WI38 (cell line): ENCODE measurements at regions not wholly inside any gene's neighbourhood (a gene's known extent, or its start where the extent isn't known, plus 50 kb on each side); places are given as distances from the start of the nearest gene placed in this dataset.

Source experiments
- H3K4me3 ChIP-seq: 2 replicates; pipeline ENCODE4 v1.5.1; 2011; ENCODE audit warnings: low read depth, mild to moderate bottlenecking, control low read depth, low read length
- CTCF ChIP-seq: IDR thresholded peaks from 2 replicates; pipeline ENCODE4 v1.5.1; 2012; ENCODE audit warnings: low read depth, mild to moderate bottlenecking, control low read depth, low read length

DNA sequence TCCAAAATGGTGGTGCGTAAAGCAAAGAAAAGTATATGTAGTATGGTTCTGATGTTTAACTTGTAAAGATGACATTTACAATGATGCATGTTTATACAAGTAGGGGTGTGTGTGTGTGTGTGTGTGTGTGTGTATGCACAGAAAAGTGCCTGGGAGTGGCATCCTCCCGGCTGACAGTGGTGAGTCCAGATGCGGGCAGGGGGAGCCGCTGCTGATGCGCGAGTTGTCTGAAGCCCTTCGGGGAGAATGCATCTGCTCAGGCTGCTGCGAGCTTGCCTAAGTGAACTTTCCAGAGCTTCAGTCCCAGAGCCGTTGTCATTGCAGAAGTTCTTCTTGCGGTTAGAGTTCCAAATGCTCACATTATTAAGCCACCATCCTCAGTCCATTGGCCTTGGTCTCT is 429.7 kb upstream of the HS6ST1 start:
- no peak for TF ChIP-seq CTCF
- no peak overlapping the region for H3K4me3 ChIP-seq

DNA sequence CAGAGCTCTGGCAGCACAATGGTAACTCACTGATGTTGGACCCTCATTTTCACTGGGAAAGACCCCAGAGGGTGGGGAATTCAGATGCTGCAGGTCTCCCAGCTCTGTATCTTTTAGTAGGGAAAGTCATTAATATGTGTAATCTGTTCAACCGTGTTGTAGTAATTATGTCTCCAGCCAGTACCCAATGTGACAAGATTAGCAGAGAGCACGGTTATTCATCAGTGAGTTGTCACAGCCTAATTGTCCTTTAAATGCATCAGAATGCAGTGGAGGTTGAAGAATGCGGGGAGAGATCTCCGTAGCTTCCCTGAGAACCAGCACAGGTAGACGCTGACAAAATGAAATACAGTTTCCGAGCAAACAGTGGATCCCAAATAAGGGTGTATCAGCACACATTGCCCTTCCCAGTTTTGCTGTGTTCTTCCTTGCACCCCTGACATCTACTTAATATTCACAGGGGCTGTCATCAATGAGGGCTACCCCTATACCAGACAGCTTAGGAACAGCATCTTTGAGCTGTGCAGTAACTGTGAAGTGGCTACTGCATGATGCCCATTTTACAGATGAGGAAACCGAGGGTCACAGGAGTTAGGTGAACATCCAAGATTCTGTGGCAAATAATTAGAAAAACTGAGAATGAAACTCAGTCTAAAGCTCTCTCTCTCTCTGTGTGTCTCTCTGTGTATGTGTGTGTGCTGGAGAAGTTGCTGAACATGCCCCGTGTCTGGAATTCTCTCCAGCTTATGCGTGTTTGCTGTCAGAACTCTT is 430.4 kb upstream of the HS6ST1 start:
- no peak overlapping the region for H3K4me3 ChIP-seq
- TF ChIP-seq CTCF, result no peak

GRCh38 chr2:128750328-128751165 is 431.9 kb upstream of the HS6ST1 start:
- no peak for TF ChIP-seq CTCF
- H3K4me3 ChIP-seq, result no peak overlapping the region

GRCh38 chr2:128751746-128752145 is 433.1 kb upstream of the HS6ST1 start:
- H3K4me3 ChIP-seq, result no peak overlapping the region
- no peak for TF ChIP-seq CTCF

- TF ChIP-seq CTCF, result no peak
- H3K4me3 ChIP-seq, result no peak overlapping the region
These were observed 434.1 kb upstream of the HS6ST1 start for GRCh38 chr2:128752691-128753263.

DNA sequence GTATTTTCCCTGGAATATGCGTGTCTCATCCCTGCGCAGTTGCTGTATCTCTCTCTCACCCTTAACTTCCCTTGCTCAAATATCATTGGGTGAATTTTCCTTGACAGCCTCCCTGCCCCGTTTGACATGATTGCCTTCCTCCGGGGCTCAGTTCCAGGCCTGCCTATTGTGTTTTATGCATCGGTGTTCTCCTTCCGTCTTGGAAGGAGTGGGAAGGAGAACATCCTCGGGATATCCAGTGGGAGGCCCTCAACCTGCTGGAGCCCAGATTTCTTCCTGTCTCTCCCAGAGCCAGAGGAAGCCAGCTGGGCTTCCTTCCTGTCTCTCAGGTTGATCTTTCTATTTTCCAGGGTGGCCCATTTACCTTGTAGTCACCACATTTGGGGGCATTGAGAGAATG is 434.7 kb upstream of the HS6ST1 start:
- TF ChIP-seq CTCF, result no peak
- H3K4me3 ChIP-seq, result no peak overlapping the region

DNA sequence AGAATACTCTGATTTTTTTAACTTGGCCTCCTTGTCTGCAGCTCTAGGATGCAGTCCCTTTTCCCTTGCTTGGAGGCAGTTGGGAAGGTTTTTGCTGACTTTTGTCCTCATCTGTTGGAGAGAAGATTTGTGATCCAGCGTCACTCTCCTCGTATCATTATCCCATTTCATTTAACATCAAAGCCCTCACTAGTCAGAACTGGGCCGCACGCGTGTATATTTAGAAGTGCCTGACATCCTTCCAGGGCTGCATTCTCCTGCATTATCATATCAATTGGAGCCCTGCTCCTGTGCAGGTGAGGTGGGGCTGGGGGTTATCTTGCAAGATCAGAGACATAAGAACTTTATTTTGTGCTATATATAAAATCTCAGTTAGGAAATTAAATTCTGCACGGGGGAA is 435.1 kb upstream of the HS6ST1 start:
- no peak overlapping the region for H3K4me3 ChIP-seq
- no peak for TF ChIP-seq CTCF
